IMR-90 (cell line): ENCODE measurements at regions not wholly inside any gene's neighbourhood (a gene's known extent, or its start where the extent isn't known, plus 50 kb on each side); places are given as distances from the start of the nearest gene placed in this dataset.

ENCODE experiments used
- ATAC-seq: fragments of 200-7000 bp; cut with Tn5 transposase; 2 replicates; pipeline ENCODE4 v1.9.1; 2020; ENCODE audit warnings: low read depth, mild to moderate bottlenecking, moderate library complexity
- BruUV-seq: library from RNA; stranded (reverse); fragments of 400-500 nt; replicated peaks from 2 replicates; lab custom pipeline; 2021; lab: Mats Ljungman, UMichigan
- CTCF ChIA-PET: fragments of 300-600 bp; formaldehyde crosslinking; extraction: SDS; loops from one replicate; lab custom pipeline; 2021; ENCODE audit warnings: antibody characterized with exemption; lab: Yijun Ruan, JAX
- POLR2A ChIA-PET: fragments of 300-600 bp; sonication (Branson Sonifier 250); formaldehyde crosslinking; loops from one replicate; lab custom pipeline; 2022; ENCODE audit warnings: antibody characterized with exemption; ENCODE audit not compliant: unreplicated experiment; lab: Charles Lee
- DNase-seq: peaks from one replicate; pipeline ENCODE4 v3.0.0; 2013
- H2AFZ ChIP-seq: replicated peaks from 2 replicates; pipeline ENCODE3; 2013; ENCODE audit warnings: low read length, mild to moderate bottlenecking; ENCODE audit not compliant: poor library complexity
- H2AK5ac ChIP-seq: 2 replicates; pipeline ENCODE4 v1.6.1; 2013; ENCODE audit warnings: low read depth, low read length, inconsistent platforms
- H2AK9ac ChIP-seq: replicated peaks from 2 replicates; pipeline ENCODE3; 2013; ENCODE audit warnings: mild to moderate bottlenecking, low read depth, low read length, moderate library complexity; ENCODE audit not compliant: poor library complexity
- H2BK120ac ChIP-seq: 2 replicates; pipeline ENCODE4 v1.6.1; 2013; ENCODE audit warnings: low read depth, low read length, inconsistent platforms
- H2BK15ac ChIP-seq: 3 replicates; pipeline ENCODE4 v1.6.1; 2013; ENCODE audit warnings: low read depth, low read length, inconsistent platforms
- H2BK20ac ChIP-seq: 2 replicates; pipeline ENCODE4 v1.6.1; 2013; ENCODE audit warnings: low read depth, mild to moderate bottlenecking, inconsistent platforms, low read length, moderate library complexity
- H2BK5ac ChIP-seq: 2 replicates; pipeline ENCODE4 v1.6.1; 2013; ENCODE audit warnings: mild to moderate bottlenecking, low read depth, low read length, inconsistent platforms; ENCODE audit not compliant: poor library complexity, severe bottlenecking
- H3K14ac ChIP-seq: replicated peaks from 2 replicates; pipeline ENCODE4 v1.6.1; 2013; ENCODE audit warnings: low read depth, low read length, inconsistent platforms
- H3K18ac ChIP-seq: 2 replicates; pipeline ENCODE4 v1.6.1; 2013; ENCODE audit warnings: low read depth, low read length, control low read depth
- H3K23ac ChIP-seq: 2 replicates; pipeline ENCODE4 v1.6.1; 2013; ENCODE audit warnings: low read depth, low read length, inconsistent platforms
- H3K27ac ChIP-seq: 2 replicates; pipeline ENCODE4 v1.5.1; 2013; ENCODE audit warnings: mild to moderate bottlenecking, control low read depth, low read length; ENCODE audit not compliant: insufficient read depth
- H3K27me3 ChIP-seq: 2 replicates; pipeline ENCODE4 v1.6.1; 2013; ENCODE audit warnings: low read length; ENCODE audit not compliant: control insufficient read depth, insufficient read depth
- H3K36me3 ChIP-seq: 2 replicates; pipeline ENCODE4 v1.6.1; 2013; ENCODE audit warnings: low read length, mixed read lengths; ENCODE audit not compliant: control insufficient read depth, insufficient read depth
- H3K4ac ChIP-seq: 2 replicates; pipeline ENCODE4 v1.6.1; 2013; ENCODE audit warnings: low read depth, low read length, inconsistent platforms
- H3K4me1 ChIP-seq: 2 replicates; pipeline ENCODE4 v1.6.1; 2013; ENCODE audit warnings: low read length, mixed read lengths; ENCODE audit not compliant: control insufficient read depth, insufficient read depth
- H3K4me2 ChIP-seq: 2 replicates; pipeline ENCODE4 v1.6.1; 2013; ENCODE audit warnings: low read depth, mild to moderate bottlenecking, control low read depth, low read length, moderate library complexity
- H3K4me3 ChIP-seq: 2 replicates; pipeline ENCODE4 v1.5.1; 2013; ENCODE audit warnings: low read depth, mild to moderate bottlenecking, control low read depth, low read length, moderate library complexity; ENCODE audit not compliant: insufficient read depth
- H3K56ac ChIP-seq: 2 replicates; pipeline ENCODE4 v1.6.1; 2013; ENCODE audit warnings: low read length, inconsistent platforms; ENCODE audit not compliant: insufficient read depth; ENCODE audit errors: extremely low read depth
- H3K79me1 ChIP-seq, 2 experiments: 2 replicates each; pipeline ENCODE4 v1.6.1; 2013; ENCODE audit warnings: low read length in 2 of 2, inconsistent platforms in 1 of 2, low read depth in 1 of 2
- H3K9ac ChIP-seq: 2 replicates; pipeline ENCODE4 v1.6.1; 2013; ENCODE audit warnings: low read depth, low read length, control low read depth
- H3K9me1 ChIP-seq: 2 replicates; pipeline ENCODE4 v1.6.1; 2013; ENCODE audit warnings: low read length, inconsistent platforms; ENCODE audit not compliant: insufficient read depth
- H3K9me3 ChIP-seq: 2 replicates; pipeline ENCODE4 v1.6.1; 2013; ENCODE audit warnings: low read length; ENCODE audit not compliant: control insufficient read depth, insufficient read depth
- H4K20me1 ChIP-seq: 2 replicates; pipeline ENCODE4 v1.6.1; 2013; ENCODE audit warnings: low read length, inconsistent platforms; ENCODE audit not compliant: insufficient read depth
- H4K5ac ChIP-seq: 2 replicates; pipeline ENCODE4 v1.6.1; 2013; ENCODE audit warnings: mild to moderate bottlenecking, low read depth, low read length, control low read depth
- H4K8ac ChIP-seq, 2 experiments: 2 replicates each; pipeline ENCODE4 v1.6.1; 2013; ENCODE audit warnings: low read depth in 2 of 2, low read length in 2 of 2, control low read depth in 1 of 2, inconsistent platforms in 1 of 2
- H4K91ac ChIP-seq: 2 replicates; pipeline ENCODE4 v1.6.1; 2013; ENCODE audit warnings: low read depth, low read length, inconsistent platforms; ENCODE audit not compliant: insufficient read depth
- BHLHE40 ChIP-seq: fragments of 150-350 bp; IDR thresholded peaks from 2 replicates; pipeline ENCODE4 v1.6.1; 2016; ENCODE audit warnings: mild to moderate bottlenecking, low read depth, low read length
- CEBPB ChIP-seq: IDR thresholded peaks from 2 replicates; pipeline ENCODE4 v1.6.1; 2012; ENCODE audit warnings: low read depth, low read length, improper control_type of control experiment
- CHD1 ChIP-seq: IDR thresholded peaks from 2 replicates; pipeline ENCODE4 v1.6.1; 2012; ENCODE audit warnings: low read depth, low read length, improper control_type of control experiment
- ELK1 ChIP-seq: fragments of 150-350 bp; IDR thresholded peaks from 2 replicates; pipeline ENCODE4 v1.6.1; 2016; ENCODE audit warnings: low read depth, mild to moderate bottlenecking, low read length, moderate library complexity, borderline replicate concordance
- FOS ChIP-seq: fragments of 150-350 bp; IDR thresholded peaks from 2 replicates; pipeline ENCODE4 v1.6.1; 2016; ENCODE audit warnings: low read depth, low read length
- MAFK ChIP-seq: IDR thresholded peaks from 2 replicates; pipeline ENCODE4 v1.6.1; 2012; ENCODE audit warnings: low read depth, low read length, improper control_type of control experiment
- MAZ ChIP-seq: IDR thresholded peaks from 2 replicates; pipeline ENCODE4 v1.6.1; 2012; ENCODE audit warnings: low read depth, mild to moderate bottlenecking, low read length, improper control_type of control experiment, moderate library complexity, borderline replicate concordance
- MXI1 ChIP-seq: IDR thresholded peaks from 2 replicates; pipeline ENCODE4 v1.6.1; 2012; ENCODE audit warnings: low read depth, mild to moderate bottlenecking, low read length, moderate library complexity, borderline replicate concordance
- NFE2L2 ChIP-seq: fragments of 150-350 bp; IDR thresholded peaks from 2 replicates; pipeline ENCODE4 v1.6.1; 2016; ENCODE audit warnings: low read depth, mild to moderate bottlenecking, low read length
- POLR2A ChIP-seq: IDR thresholded peaks from 2 replicates; pipeline ENCODE4 v1.6.1; 2012; ENCODE audit warnings: mild to moderate bottlenecking, low read depth, low read length
- RAD21 ChIP-seq: IDR thresholded peaks from 2 replicates; pipeline ENCODE4 v1.6.1; 2012; ENCODE audit warnings: low read length, improper control_type of control experiment
- RCOR1 ChIP-seq: IDR thresholded peaks from 2 replicates; pipeline ENCODE4 v1.6.1; 2012; ENCODE audit warnings: mild to moderate bottlenecking, low read length, improper control_type of control experiment; ENCODE audit not compliant: insufficient replicate concordance
- RFX5 ChIP-seq: IDR thresholded peaks from 2 replicates; pipeline ENCODE4 v1.8.0; 2012; ENCODE audit warnings: low read depth, mild to moderate bottlenecking, low read length, moderate library complexity
- SMC3 ChIP-seq: fragments of 150-350 bp; IDR thresholded peaks from 2 replicates; pipeline ENCODE4 v1.6.1; 2016; ENCODE audit warnings: low read depth, mild to moderate bottlenecking, antibody characterized with exemption, low read length, moderate library complexity
- USF2 ChIP-seq: fragments of 150-350 bp; IDR thresholded peaks from 2 replicates; pipeline ENCODE4 v1.6.1; 2017; ENCODE audit warnings: mild to moderate bottlenecking, antibody characterized with exemption, low read length, low read depth
- WGBS, 2 experiments: methylation state at CpG; one replicate each; pipeline versions ENCODE4 v1.1.5 to v1.1.7; 2013; ENCODE audit warnings: missing lambda C conversion rate in 2 of 2; ENCODE audit not compliant: insufficient read length in 1 of 2; ENCODE audit errors: extremely low coverage in 2 of 2; 5-methylcytosine and 5-hydroxymethylcytosine counted together
- dilution Hi-C: fragments of 300-500 bp; cut with HindIII; formaldehyde crosslinking; loops from one replicate; pipeline ENCODE4 v1.14.3; 2018; ENCODE audit warnings: low sequenced_read_pairs; ENCODE audit not compliant: unreplicated experiment
- in situ Hi-C: fragments of 300-500 bp; cut with MboI; formaldehyde crosslinking; loops from 3 replicates; pipeline ENCODE4 v1.14.3; 2019; ENCODE audit warnings: low sequenced_read_pairs, inconsistent platforms, mixed read lengths
- intact Hi-C: fragments of 100-400 bp; cut with micrococcal nuclease; formaldehyde crosslinking; loops from 2 replicates; pipeline ENCODE4 v1.10.0; 2022
- TF ChIP-seq, protein P1 (sequence below): conservative IDR thresholded peaks from 2 replicates; pipeline ENCODE4 v1.5.1; 2012; ENCODE audit warnings: mild to moderate bottlenecking, low read depth, low read length, improper control_type of control experiment

- no peaks in the 10 kb centered on the region for H3K9me1 ChIP-seq
- no peak overlapping the region for H4K5ac ChIP-seq
- no peak overlapping the region for H3K23ac ChIP-seq
- H3K9ac ChIP-seq, result no peak overlapping the region
- H3K4me3 ChIP-seq, result no peak overlapping the region
- no peak overlapping the region for H2AFZ ChIP-seq
- no peak overlapping the region for H4K91ac ChIP-seq
- H2BK20ac ChIP-seq, result no peak overlapping the region
- H3K56ac ChIP-seq, result no peak overlapping the region
- DNase-seq (no peak), ATAC-seq (no peak)
- no peaks in the 10 kb centered on the region for H3K36me3 ChIP-seq
- no peak overlapping the region for H2BK120ac ChIP-seq
- no peak overlapping the region for H3K27ac ChIP-seq
- H2AK9ac ChIP-seq, result no peak overlapping the region
- ChIA-PET POLR2A (no interaction called here), CTCF (no interaction called here)
- H3K9me3 ChIP-seq, result no peaks in the 10 kb centered on the region
- H2AK5ac ChIP-seq, result no peak overlapping the region
- no peak overlapping the region for H4K8ac ChIP-seq
- no peak overlapping the region for H2BK5ac ChIP-seq
- intact Hi-C loops (no loop called here), dilution Hi-C loops (no loop called here), in situ Hi-C loops (no loop called here)
- H3K4ac ChIP-seq, result no peak overlapping the region
- no peak overlapping the region for H3K14ac ChIP-seq
- H3K79me1 ChIP-seq, result no peaks in the 10 kb centered on the region
- no CpG with 5 or more reads among the region's 3 CpGs for WGBS, 2 experiments
- TF ChIP-seq FOS (no peak), MAFK (no peak), RFX5 (no peak), BHLHE40 (no peak), RAD21 (no peak), CEBPB (no peak), CHD1 (no peak), RCOR1 (no peak), MXI1 (no peak), SMC3 (no peak), NFE2L2 (no peak), USF2 (no peak), MAZ (no peak), POLR2A (no peak), ELK1 (no peak)
- TF ChIP-seq, protein P1, sequence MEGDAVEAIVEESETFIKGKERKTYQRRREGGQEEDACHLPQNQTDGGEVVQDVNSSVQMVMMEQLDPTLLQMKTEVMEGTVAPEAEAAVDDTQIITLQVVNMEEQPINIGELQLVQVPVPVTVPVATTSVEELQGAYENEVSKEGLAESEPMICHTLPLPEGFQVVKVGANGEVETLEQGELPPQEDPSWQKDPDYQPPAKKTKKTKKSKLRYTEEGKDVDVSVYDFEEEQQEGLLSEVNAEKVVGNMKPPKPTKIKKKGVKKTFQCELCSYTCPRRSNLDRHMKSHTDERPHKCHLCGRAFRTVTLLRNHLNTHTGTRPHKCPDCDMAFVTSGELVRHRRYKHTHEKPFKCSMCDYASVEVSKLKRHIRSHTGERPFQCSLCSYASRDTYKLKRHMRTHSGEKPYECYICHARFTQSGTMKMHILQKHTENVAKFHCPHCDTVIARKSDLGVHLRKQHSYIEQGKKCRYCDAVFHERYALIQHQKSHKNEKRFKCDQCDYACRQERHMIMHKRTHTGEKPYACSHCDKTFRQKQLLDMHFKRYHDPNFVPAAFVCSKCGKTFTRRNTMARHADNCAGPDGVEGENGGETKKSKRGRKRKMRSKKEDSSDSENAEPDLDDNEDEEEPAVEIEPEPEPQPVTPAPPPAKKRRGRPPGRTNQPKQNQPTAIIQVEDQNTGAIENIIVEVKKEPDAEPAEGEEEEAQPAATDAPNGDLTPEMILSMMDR, result no peak
- BruUV-seq, result no TSS peak
- no peaks in the 10 kb centered on the region for H3K4me1 ChIP-seq
- H3K27me3 ChIP-seq, result no peaks in the 10 kb centered on the region
- H3K18ac ChIP-seq, result no peak overlapping the region
- no peak overlapping the region for H3K4me2 ChIP-seq
- H2BK15ac ChIP-seq, result no peak overlapping the region
- H4K20me1 ChIP-seq, result no peaks in the 10 kb centered on the region
Measured at GRCh38 chr11:92791886-92792285, 177.6 kb upstream of the MTNR1B start.
